ENCODE measurements at regions not wholly inside any gene's neighbourhood (a gene's known extent, or its start where the extent isn't known, plus 50 kb on each side); places are given as distances from the start of the nearest gene placed in this dataset.

GRCh38 chr15:25090073-25090733 is 135.4 kb downstream of the SNRPN start (continued):
- TF ChIP-seq KDM5A (IDR thresholded peaks at IDR 0.05; ENCODE audit: low read length) (no peak), POLR2A (IDR thresholded peaks at IDR 0.05; ENCODE audit: control extremely low read depth in 1 of 2, low read depth in 2 of 2, low read length in 2 of 2) (no peak), MAX (IDR thresholded peaks at IDR 0.05) (no peak), ZNF274 (IDR thresholded peaks at IDR 0.05; ENCODE audit: borderline replicate concordance, extremely low read depth, low read length) (no peak), TBP (IDR thresholded peaks at IDR 0.05; ENCODE audit: low read depth, low read length) (no peak), CTBP2 (IDR thresholded peaks at IDR 0.05; ENCODE audit: borderline replicate concordance, insufficient read depth, insufficient read length, low read length) (no peak), RNF2 (IDR thresholded peaks at IDR 0.05; ENCODE audit: borderline replicate concordance, low read depth, low read length, missing control alignments, poor library complexity, severe bottlenecking) (no peak)
